K562 (cell line): ENCODE measurements at regions not wholly inside any gene's neighbourhood (a gene's known extent, or its start where the extent isn't known, plus 50 kb on each side); places are given as distances from the start of the nearest gene placed in this dataset.

Experiments
- ATAC-seq: fragments of 200-7000 bp; cut with Tn5 transposase; 3 replicates; pipeline ENCODE4 v1.9.1; 2020; ENCODE audit warnings: moderate library complexity
- BruUV-seq: library from RNA; stranded (reverse); fragments of 400-500 nt; replicated peaks from 2 replicates; lab custom pipeline; 2021; lab: Mats Ljungman, UMichigan
- CTCF ChIA-PET: fragments of 300-600 bp; formaldehyde crosslinking; extraction: SDS; loops from one replicate; lab custom pipeline; 2021; ENCODE audit warnings: low intra/inter-chr PET ratio; lab: Yijun Ruan, JAX
- POLR2A ChIA-PET: fragments of 300-600, 350-650 bp; sonication (Branson Sonifier 250); formaldehyde crosslinking; extraction: SDS; loops from one replicate; lab custom pipeline; 2021; ENCODE audit warnings: antibody characterized with exemption, inconsistent platforms; lab: Yijun Ruan, JAX
- DNase-seq, 4 experiments: peaks; one replicate each; pipeline versions ENCODE4 v3.0.0 to v3.0.0-alpha.2; 2011 to 2018; ENCODE audit warnings: low spot score in 3 of 4, mixed read lengths in 3 of 4; ENCODE audit errors: extremely low read depth in 1 of 4
- FAIRE-seq: peaks from 2 replicates; lab custom pipeline; 2011; peaks lifted over from hg19 to GRCh38; lab: Jason Lieb, UNC
- H2AFZ ChIP-seq: 2 replicates; pipeline ENCODE4 v1.6.0; 2011; ENCODE audit warnings: low read depth, low read length, control low read depth, inconsistent platforms
- H3K27ac ChIP-seq: fragments of 200-600 bp; 3 replicates; pipeline ENCODE4 v1.8.0; 2011; ENCODE audit warnings: low read depth, mild to moderate bottlenecking, control low read depth, inconsistent platforms, low read length, moderate library complexity, mixed read lengths; ENCODE audit errors: extremely low read depth
- H3K27me3 ChIP-seq, 2 experiments: fragments of 300-600 bp in 1 of 2; 2 replicates in 1 of 2; 3 replicates in 1 of 2; pipeline versions ENCODE4 v1.6.0 to v1.8.0; 2011; ENCODE audit warnings: inconsistent platforms in 2 of 2, low read length in 2 of 2, mild to moderate bottlenecking in 1 of 2, mixed read lengths in 1 of 2, moderate library complexity in 1 of 2; ENCODE audit not compliant: control insufficient read depth in 2 of 2, insufficient read depth in 2 of 2
- H3K36me3 ChIP-seq: fragments of 300-600 bp; 3 replicates; pipeline ENCODE4 v1.8.0; 2011; ENCODE audit warnings: mild to moderate bottlenecking, low read length, inconsistent platforms; ENCODE audit not compliant: control insufficient read depth, insufficient read depth
- H3K4me1 ChIP-seq, 2 experiments: fragments of 200-600 bp in 1 of 2; replicated peaks in 1 of 2; 2 replicates in 1 of 2; 3 replicates in 1 of 2; pipeline versions ENCODE4 v1.5.1 to v1.8.0; 2011; ENCODE audit warnings: inconsistent platforms in 2 of 2, low read length in 2 of 2, mild to moderate bottlenecking in 1 of 2, mixed read lengths in 1 of 2, moderate library complexity in 1 of 2; ENCODE audit not compliant: control insufficient read depth in 2 of 2, insufficient read depth in 2 of 2
- H3K4me2 ChIP-seq: 2 replicates; pipeline ENCODE4 v1.6.1; 2011; ENCODE audit warnings: low read length, control low read depth, inconsistent platforms, mixed read lengths; ENCODE audit not compliant: insufficient read depth
- H3K4me3 ChIP-seq: fragments of 200-600 bp; sonication (generic), shearing (Covaris generic); 2 replicates; pipeline ENCODE4 v1.5.1; 2016; ENCODE audit warnings: control low read depth, inconsistent platforms
- H3K79me2 ChIP-seq: fragments of 200-600 bp; 3 replicates; pipeline ENCODE4 v1.8.0; 2011; ENCODE audit warnings: low read length, inconsistent platforms; ENCODE audit not compliant: control insufficient read depth, insufficient read depth
- H3K9ac ChIP-seq, 2 experiments: 2 replicates each; pipeline versions ENCODE4 v1.6.0 to v1.6.1; 2011; ENCODE audit warnings: low read depth in 2 of 2, low read length in 2 of 2, control low read depth in 1 of 2, inconsistent platforms in 1 of 2, mild to moderate bottlenecking in 1 of 2, mixed read lengths in 1 of 2; ENCODE audit not compliant: insufficient read depth in 1 of 2
- H3K9me1 ChIP-seq: one replicate; pipeline ENCODE4 v1.6.0; 2011; ENCODE audit warnings: inconsistent platforms, mild to moderate bottlenecking, low read length, moderate library complexity; ENCODE audit not compliant: control insufficient read depth, insufficient read depth
- H3K9me3 ChIP-seq: replicated peaks from 2 replicates; pipeline ENCODE4 v1.5.1; 2011; ENCODE audit warnings: low read depth, low read length, inconsistent platforms; ENCODE audit not compliant: control insufficient read depth, insufficient read depth
- H4K20me1 ChIP-seq: replicated peaks from 2 replicates; pipeline ENCODE4 v1.6.1; 2011; ENCODE audit warnings: low read length, inconsistent platforms, mixed read lengths; ENCODE audit not compliant: control insufficient read depth, insufficient read depth
- ATF1 ChIP-seq, 2 experiments: fragments of 450-650 bp in 1 of 2; IDR thresholded peaks; 2 replicates each; pipeline ENCODE4 v1.6.1; 2016; ENCODE audit warnings: missing compliant biosample characterization in 1 of 2, missing genetic modification characterization in 1 of 2
- DACH1 ChIP-seq: fragments of 450-650 bp; IDR thresholded peaks from 2 replicates; pipeline ENCODE4 v1.6.1; 2018; ENCODE audit not compliant: partially characterized antibody
- DPF2 ChIP-seq: fragments of 450-650 bp; IDR thresholded peaks from 2 replicates; pipeline ENCODE4 v1.6.1; 2016
- E2F4 ChIP-seq: sonication (generic); formaldehyde crosslinking; IDR thresholded peaks from 2 replicates; pipeline ENCODE4 v1.8.0; 2022; ENCODE audit warnings: mild to moderate bottlenecking, low read depth, missing genetic modification reagents
- EWSR1 ChIP-seq: fragments of 450-650 bp; IDR thresholded peaks from 2 replicates; pipeline ENCODE4 v1.6.1; 2018; ENCODE audit warnings: borderline replicate concordance, mild to moderate bottlenecking, low read depth, moderate library complexity; ENCODE audit not compliant: partially characterized antibody
- FOXJ2 ChIP-seq: fragments of 200-800 bp; sonication (Bioruptor generic); IDR thresholded peaks from 2 replicates; pipeline ENCODE4 v1.6.1; 2016; ENCODE audit warnings: missing genetic modification characterization, missing compliant biosample characterization
- HOMEZ ChIP-seq: fragments of 250-450 bp; sonication (Bioruptor Pico); IDR thresholded peaks from 2 replicates; pipeline ENCODE4 v1.4.0; 2020; ENCODE audit warnings: mild to moderate bottlenecking, moderate library complexity
- NELFE ChIP-seq: IDR thresholded peaks from 2 replicates; pipeline ENCODE4 v1.6.1; 2011; ENCODE audit warnings: mild to moderate bottlenecking; ENCODE audit not compliant: insufficient read depth, insufficient read length
- POLR2H ChIP-seq: IDR thresholded peaks from 2 replicates; pipeline ENCODE4 v1.6.1; 2016; ENCODE audit warnings: missing genetic modification characterization, low read depth, mild to moderate bottlenecking, control low read depth, missing compliant biosample characterization, moderate library complexity
- POLR3G ChIP-seq: IDR thresholded peaks from 2 replicates; pipeline ENCODE4 v1.6.1; 2011; ENCODE audit not compliant: insufficient read length, insufficient replicate concordance; ENCODE audit errors: extremely low read depth
- REST ChIP-seq, 2 experiments: fragments of 450-650 bp; formaldehyde crosslinking in 1 of 2; IDR thresholded peaks; 2 replicates each; pipeline versions ENCODE4 v1.4.0 to v1.6.1; 2014 to 2020; ENCODE audit warnings: mild to moderate bottlenecking in 2 of 2, borderline replicate concordance in 1 of 2, low read depth in 1 of 2
- TRIM28 ChIP-seq: fragments of 450-650 bp; IDR thresholded peaks from 2 replicates; pipeline ENCODE4 v1.6.1; 2017
- WGBS: fragments of 100-300 bp; shearing (Covaris generic); methylation state at CpG from one replicate; pipeline ENCODE4 v1.1.6; 2016; ENCODE audit warnings: low coverage, mixed read lengths; ENCODE audit not compliant: insufficient coverage; ENCODE audit errors: missing lambda C conversion rate; 5-methylcytosine and 5-hydroxymethylcytosine counted together
- in situ Hi-C: fragments of 300-500 bp; cut with MboI; formaldehyde crosslinking; loops from 4 replicates; pipeline ENCODE4 v1.15.0; 2018; ENCODE audit warnings: inconsistent platforms, mixed read lengths
- intact Hi-C: fragments of 100-400 bp; cut with micrococcal nuclease; formaldehyde crosslinking; loops from 2 replicates; pipeline ENCODE4 v1.14.2; 2022

- in situ Hi-C loops, result no loop called here
- H3K4me2 ChIP-seq, result no peak overlapping the region
- no peak for FAIRE-seq
- POLR2A ChIA-PET, result no interaction called here
- H2AFZ ChIP-seq, result no peak overlapping the region
- ATAC-seq, result no peak
- H3K9me3 ChIP-seq, result no peaks in the 10 kb centered on the region
- no TSS peak for BruUV-seq
- DNase-seq, result no peak
- H3K27me3 ChIP-seq, result peaks cover 2 to 39% of the 10 kb centered on the region in 2 experiments; a peak in 4 of 5 replicates
- no peaks in the 10 kb centered on the region; a peak in 1 of 5 replicates for H3K4me1 ChIP-seq
- no peak overlapping the region for H3K4me3 ChIP-seq
- H3K36me3 ChIP-seq, result no peaks in the 10 kb centered on the region
- H3K27ac ChIP-seq, result no peak overlapping the region
- intact Hi-C loops, result no loop called here
- no peaks in the 10 kb centered on the region for H4K20me1 ChIP-seq
- no peak overlapping the region for H3K9ac ChIP-seq
- CTCF ChIA-PET, result no interaction called here
- H3K9me1 ChIP-seq, result no peaks in the 10 kb centered on the region
- H3K79me2 ChIP-seq, result no peaks in the 10 kb centered on the region
- WGBS, result 0% methylated on average over 4 of the region's 19 CpGs
- TF ChIP-seq POLR3G (no peak), EWSR1 (no peak), REST (IDR thresholded peaks at IDR 0.05; ENCODE audit: borderline replicate concordance) (no peak), REST (CRISPR knock-in tag; IDR thresholded peaks at IDR 0.05; ENCODE audit: low read depth) (no peak), TRIM28 (no peak), ATF1 (CRISPR knock-in tag; IDR thresholded peaks at IDR 0.05) (no peak), ATF1 (tag; IDR thresholded peaks at IDR 0.05) (no peak), FOXJ2 (tag) (no peak), DPF2 (no peak), NELFE (no peak), HOMEZ (CRISPR knock-in tag) (no peak), POLR2H (no peak), E2F4 (CRISPR knock-in tag) (no peak), DACH1 (no peak)
Measured at GRCh38 chr22:49095366-49095765, 732.3 kb downstream of the BRD1 start.
